ENCODE measurements at regions not wholly inside any gene's neighbourhood (a gene's known extent, or its start where the extent isn't known, plus 50 kb on each side); places are given as distances from the start of the nearest gene placed in this dataset.

- Histone ChIP-seq H3K27ac (replicated peaks) (no peak overlapping the region), H3K4me3 (replicated peaks; ENCODE audit: insufficient read depth, low read length) (no peak overlapping the region), H3K27me3 (ENCODE audit: insufficient read depth, poor library complexity, severe bottlenecking) (no peaks in the 10 kb centered on the region)
- DNase-seq (ENCODE audit: low read depth in 1 of 2, low spot score in 1 of 2) = no peak
- TF ChIP-seq POLR2AphosphoS5 (IDR thresholded peaks at IDR 0.05; ENCODE audit: low read depth) = no peak
These were observed 258.8 kb downstream of the SNX10 start for GRCh38 chr7:26550492-26550891.

- Histone ChIP-seq H3K4me3 (replicated peaks; ENCODE audit: insufficient read depth, low read length) (no peak overlapping the region), H3K27ac (replicated peaks) (no peak overlapping the region), H3K27me3 (ENCODE audit: insufficient read depth, poor library complexity, severe bottlenecking) (no peaks in the 10 kb centered on the region)
- no peak for DNase-seq (ENCODE audit: low read depth in 1 of 2, low spot score in 1 of 2)
- no peak for TF ChIP-seq CTCF (IDR thresholded peaks at IDR 0.05; ENCODE audit: insufficient read depth, low read length)
- TF ChIP-seq SPI1 (IDR thresholded peaks at IDR 0.05; ENCODE audit: borderline replicate concordance, low read depth) = no peak
- no peak for TF ChIP-seq GABPA (IDR thresholded peaks at IDR 0.05; ENCODE audit: low read depth)
- TF ChIP-seq POLR2AphosphoS5 (IDR thresholded peaks at IDR 0.05; ENCODE audit: low read depth) = no peak
- TF ChIP-seq REST (IDR thresholded peaks at IDR 0.05; ENCODE audit: insufficient replicate concordance, low read depth) = no peak
These were observed 260.1 kb downstream of the SNX10 start for GRCh38 chr7:26551740-26552139.

GRCh38 chr7:26553128-26553527 lies 261.5 kb downstream of the SNX10 start:
- no peak overlapping the region for H3K4me3 ChIP-seq (replicated peaks; ENCODE audit: insufficient read depth, low read length)
- TF ChIP-seq SPI1 (IDR thresholded peaks at IDR 0.05; ENCODE audit: borderline replicate concordance, low read depth) = peak; percentile 55; the same call in 1 of the 2 replicates
- TF ChIP-seq POLR2AphosphoS5 (IDR thresholded peaks at IDR 0.05; ENCODE audit: low read depth) = no peak
- peak in 1 of 2 experiments; percentile 44 for DNase-seq (ENCODE audit: low read depth in 1 of 2, low spot score in 1 of 2)
- no peaks in the 10 kb centered on the region for H3K27me3 ChIP-seq (ENCODE audit: insufficient read depth, poor library complexity, severe bottlenecking)
- H3K27ac ChIP-seq (replicated peaks) = no peak overlapping the region

DNA sequence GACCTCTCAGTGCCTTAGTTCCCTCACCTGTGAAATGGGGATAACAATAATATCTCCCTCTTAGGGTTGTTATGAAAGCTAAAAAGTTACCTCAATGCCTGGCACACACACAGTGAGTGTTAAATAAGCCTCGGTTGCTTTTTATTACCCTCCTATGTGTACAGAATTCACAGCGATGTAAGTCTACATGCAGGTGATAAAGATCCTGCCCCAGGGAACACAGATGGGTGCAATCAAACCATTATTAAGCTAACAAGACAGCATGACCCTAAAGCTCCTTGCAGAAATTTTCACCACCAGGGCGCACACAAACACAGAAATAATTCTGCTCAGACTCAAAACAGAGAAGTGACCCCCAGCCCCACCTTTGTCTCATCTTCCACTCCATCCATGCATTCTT lies 261.9 kb downstream of the SNX10 start:
- Histone ChIP-seq H3K27ac (replicated peaks) (no peak overlapping the region), H3K4me3 (replicated peaks; ENCODE audit: insufficient read depth, low read length) (no peak overlapping the region), H3K27me3 (ENCODE audit: insufficient read depth, poor library complexity, severe bottlenecking) (no peaks in the 10 kb centered on the region)
- TF ChIP-seq CTCF (IDR thresholded peaks at IDR 0.05; ENCODE audit: insufficient read depth, low read length) (no peak), GABPA (IDR thresholded peaks at IDR 0.05; ENCODE audit: low read depth) (no peak), SPI1 (IDR thresholded peaks at IDR 0.05; ENCODE audit: borderline replicate concordance, low read depth) (no peak), REST (IDR thresholded peaks at IDR 0.05; ENCODE audit: insufficient replicate concordance, low read depth) (no peak), POLR2AphosphoS5 (IDR thresholded peaks at IDR 0.05; ENCODE audit: low read depth) (no peak)
- DNase-seq (ENCODE audit: low read depth in 1 of 2, low spot score in 1 of 2) = no peak

DNA sequence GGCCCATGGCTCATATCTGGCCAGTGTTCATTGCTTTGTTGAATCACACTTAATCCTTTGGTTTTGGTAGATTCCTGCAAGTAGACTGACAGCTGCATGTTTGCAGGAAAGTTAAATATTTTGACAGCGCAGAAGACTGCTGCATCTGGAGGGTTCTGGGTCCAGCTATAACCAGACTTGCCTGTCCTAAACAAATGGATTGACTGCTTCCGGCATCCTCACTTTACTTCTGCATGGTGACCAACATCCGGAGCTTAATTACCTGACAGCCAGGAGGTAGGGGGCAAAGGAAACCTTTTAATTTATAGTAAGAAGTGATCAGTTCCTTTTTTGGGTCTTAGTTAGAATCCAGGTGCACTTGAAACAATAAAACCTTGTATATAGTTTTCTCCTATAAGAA lies 263.3 kb downstream of the SNX10 start:
- no peak overlapping the region for H3K27ac ChIP-seq (replicated peaks)
- DNase-seq (ENCODE audit: low read depth in 1 of 2, low spot score in 1 of 2) = no peak
- TF ChIP-seq POLR2AphosphoS5 (IDR thresholded peaks at IDR 0.05; ENCODE audit: low read depth) (no peak), CTCF (IDR thresholded peaks at IDR 0.05; ENCODE audit: insufficient read depth, low read length) (no peak)
- H3K4me3 ChIP-seq (replicated peaks; ENCODE audit: insufficient read depth, low read length) = no peak overlapping the region
- no peaks in the 10 kb centered on the region for H3K27me3 ChIP-seq (ENCODE audit: insufficient read depth, poor library complexity, severe bottlenecking)

All from HL-60 (cell line).